ENCODE measurements at regions not wholly inside any gene's neighbourhood (a gene's known extent, or its start where the extent isn't known, plus 50 kb on each side); places are given as distances from the start of the nearest gene placed in this dataset.
"Not testable (repeated sequence)": the region's sequence is repeated elsewhere in the genome, so short reads cannot be mapped to it uniquely, and the experiment has no call there.

DNA sequence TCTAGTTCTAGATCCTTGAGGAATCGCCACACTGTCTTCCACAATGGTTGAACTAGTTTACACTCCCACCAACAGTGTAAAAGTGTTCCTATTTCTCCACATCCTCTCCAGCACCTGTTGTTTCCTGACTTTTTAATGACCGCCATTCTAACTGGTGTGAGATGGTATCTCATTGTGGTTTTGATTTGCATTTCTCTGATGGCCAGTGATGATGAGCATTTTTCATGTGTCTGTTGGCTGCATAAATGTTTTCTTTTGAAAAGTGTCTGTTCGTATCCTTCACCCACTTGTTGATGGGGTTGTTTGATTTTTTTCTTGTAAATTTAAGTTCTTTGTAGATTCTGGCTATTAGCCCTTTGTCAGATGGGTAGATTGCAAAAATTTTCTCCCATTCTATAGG, 79.2 kb downstream of the SLC41A2 start:
- DNase-seq (ENCODE audit: low spot score): not testable (repeated sequence)

DNA sequence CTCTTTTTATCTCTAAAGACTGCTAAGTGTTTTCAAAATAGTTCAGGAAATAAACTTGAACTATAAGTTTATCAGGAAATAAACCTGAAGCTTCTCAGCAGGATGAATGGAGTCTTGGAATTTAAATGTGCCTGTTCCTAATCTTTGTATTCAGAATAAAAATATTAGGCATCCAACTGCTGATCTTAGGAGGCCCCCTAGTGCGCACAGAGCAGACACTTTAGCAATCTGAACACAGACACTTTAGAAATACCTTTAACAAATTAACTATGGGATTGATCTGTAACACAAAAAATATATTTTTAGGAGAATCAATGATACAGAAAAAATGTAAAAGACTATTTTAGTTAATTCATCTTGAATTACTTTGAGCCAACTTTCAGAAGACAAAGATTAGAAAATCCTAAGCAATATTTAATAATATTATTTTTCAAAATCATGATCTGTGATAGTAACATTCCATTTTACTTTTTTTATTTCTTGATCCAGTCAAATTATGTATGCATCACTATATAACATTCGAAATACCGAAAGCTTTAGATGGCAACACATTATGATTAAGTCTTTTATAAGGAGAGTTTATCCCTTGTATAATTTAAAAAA, 80.9 kb downstream of the SLC41A2 start:
- H3K27me3 ChIP-seq (ENCODE audit: insufficient read depth): no peaks in the 10 kb centered on the region
- TF ChIP-seq STAT1 (IDR thresholded peaks at IDR 0.05; ENCODE audit: unreplicated experiment): no peak
- TF ChIP-seq, protein P1, sequence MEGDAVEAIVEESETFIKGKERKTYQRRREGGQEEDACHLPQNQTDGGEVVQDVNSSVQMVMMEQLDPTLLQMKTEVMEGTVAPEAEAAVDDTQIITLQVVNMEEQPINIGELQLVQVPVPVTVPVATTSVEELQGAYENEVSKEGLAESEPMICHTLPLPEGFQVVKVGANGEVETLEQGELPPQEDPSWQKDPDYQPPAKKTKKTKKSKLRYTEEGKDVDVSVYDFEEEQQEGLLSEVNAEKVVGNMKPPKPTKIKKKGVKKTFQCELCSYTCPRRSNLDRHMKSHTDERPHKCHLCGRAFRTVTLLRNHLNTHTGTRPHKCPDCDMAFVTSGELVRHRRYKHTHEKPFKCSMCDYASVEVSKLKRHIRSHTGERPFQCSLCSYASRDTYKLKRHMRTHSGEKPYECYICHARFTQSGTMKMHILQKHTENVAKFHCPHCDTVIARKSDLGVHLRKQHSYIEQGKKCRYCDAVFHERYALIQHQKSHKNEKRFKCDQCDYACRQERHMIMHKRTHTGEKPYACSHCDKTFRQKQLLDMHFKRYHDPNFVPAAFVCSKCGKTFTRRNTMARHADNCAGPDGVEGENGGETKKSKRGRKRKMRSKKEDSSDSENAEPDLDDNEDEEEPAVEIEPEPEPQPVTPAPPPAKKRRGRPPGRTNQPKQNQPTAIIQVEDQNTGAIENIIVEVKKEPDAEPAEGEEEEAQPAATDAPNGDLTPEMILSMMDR (conservative IDR thresholded peaks at IDR 0.05; ENCODE audit: low read depth in 2 of 2): peak; percentile 62 to 65
- H4K20me1 ChIP-seq (replicated peaks; ENCODE audit: insufficient read depth): no peaks in the 10 kb centered on the region
- Mint-ChIP-seq H3K36me3 (ENCODE audit: low read depth) (peaks cover 4% of the 10 kb centered on the region; the same call in 2 of the 3 replicates), H3K27ac (no peak overlapping the region), H3K4me1 (no peaks in the 10 kb centered on the region), H3K4me3 (no peak overlapping the region), H3K9me3 (peaks cover 21% of the 10 kb centered on the region; the same call in 2 of the 3 replicates), H3K27me3 (ENCODE audit: insufficient read depth, low read depth, poor library complexity) (peaks cover 2% of the 10 kb centered on the region)
- no peaks in the 10 kb centered on the region for H3K4me1 ChIP-seq (ENCODE audit: insufficient read depth)
- no peaks in the 10 kb centered on the region for H3K36me3 ChIP-seq (ENCODE audit: insufficient read depth)
- no peak overlapping the region for H2AFZ ChIP-seq
- H3K79me2 ChIP-seq (replicated peaks; ENCODE audit: insufficient read depth): no peaks in the 10 kb centered on the region
- ATAC-seq (no peak), DNase-seq (ENCODE audit: low spot score) (peak; percentile 16)
- no peak overlapping the region for H3K27ac ChIP-seq (ENCODE audit: low read depth)
- H3K4me2 ChIP-seq: no peak overlapping the region
- H3K4me3 ChIP-seq: no peak overlapping the region
- H3K9me2 ChIP-seq (ENCODE audit: insufficient read depth): no peaks in the 10 kb centered on the region
- no peaks in the 10 kb centered on the region for H3F3A ChIP-seq (replicated peaks; ENCODE audit: low read depth)

More for the DNA sequence above, 79.2 kb downstream of the SLC41A2 start:
- H3K27me3 Mint-ChIP-seq (ENCODE audit: insufficient read depth, low read depth, poor library complexity); H3K27ac ChIP-seq (ENCODE audit: low read depth); H3K9me2 ChIP-seq (ENCODE audit: insufficient read depth); H3K4me1 Mint-ChIP-seq; H3K4me3 ChIP-seq; H3K27me3 ChIP-seq (ENCODE audit: insufficient read depth); H3K4me2 ChIP-seq; H4K20me1 ChIP-seq (replicated peaks; ENCODE audit: insufficient read depth); H3K4me1 ChIP-seq (ENCODE audit: insufficient read depth); H3K4me3 Mint-ChIP-seq; H3K27ac Mint-ChIP-seq; ATAC-seq; H3K36me3 Mint-ChIP-seq (ENCODE audit: low read depth); H3F3A ChIP-seq (replicated peaks; ENCODE audit: low read depth); H2AFZ ChIP-seq; H3K36me3 ChIP-seq (ENCODE audit: insufficient read depth); H3K79me2 ChIP-seq (replicated peaks; ENCODE audit: insufficient read depth): not testable (repeated sequence)
- H3K9me3 Mint-ChIP-seq: peaks cover 30% of the 10 kb centered on the region; the same call in 2 of the 3 replicates

DNA sequence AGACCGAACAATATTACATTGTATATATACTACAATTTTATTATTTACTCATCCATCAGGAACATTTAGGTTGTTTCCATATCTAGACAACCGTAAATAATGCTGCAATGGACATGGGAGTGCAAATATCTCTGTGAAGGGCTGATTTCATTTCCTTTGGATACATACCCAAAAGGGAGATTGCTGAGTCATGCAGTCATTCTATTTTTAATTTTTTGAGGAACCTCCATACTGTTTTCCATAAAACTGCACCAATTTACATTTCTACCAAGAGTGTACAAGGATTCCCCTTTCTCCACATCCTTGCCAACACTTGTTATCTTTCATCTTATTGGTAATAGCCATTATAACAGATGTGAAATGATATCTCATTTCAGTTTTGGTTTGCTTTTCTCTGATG, 84.7 kb downstream of the SLC41A2 start:
- H3K9me3 Mint-ChIP-seq: peaks cover 12% of the 10 kb centered on the region; the same call in 1 of the 3 replicates
- H3K27me3 Mint-ChIP-seq (ENCODE audit: insufficient read depth, low read depth, poor library complexity): no peaks in the 10 kb centered on the region
- no peaks in the 10 kb centered on the region for H3K27me3 ChIP-seq (ENCODE audit: insufficient read depth)
- no peak overlapping the region for H2AFZ ChIP-seq
- no peaks in the 10 kb centered on the region for H3F3A ChIP-seq (replicated peaks; ENCODE audit: low read depth)
- H3K4me3 Mint-ChIP-seq: no peak overlapping the region
- DNase-seq (ENCODE audit: low spot score) (no peak), ATAC-seq (no peak)
- no peaks in the 10 kb centered on the region for H3K4me1 ChIP-seq (ENCODE audit: insufficient read depth)
- peaks cover 4% of the 10 kb centered on the region; the same call in 2 of the 3 replicates for H3K36me3 Mint-ChIP-seq (ENCODE audit: low read depth)
- no peak overlapping the region for H3K4me3 ChIP-seq
- H4K20me1 ChIP-seq (replicated peaks; ENCODE audit: insufficient read depth): no peaks in the 10 kb centered on the region
- H3K27ac ChIP-seq (ENCODE audit: low read depth): no peak overlapping the region
- H3K27ac Mint-ChIP-seq: no peak overlapping the region
- no peaks in the 10 kb centered on the region for H3K9me2 ChIP-seq (ENCODE audit: insufficient read depth)
- TF ChIP-seq STAT1 (IDR thresholded peaks at IDR 0.05; ENCODE audit: unreplicated experiment) (no peak), ZNF331 (CRISPR knock-in tag; IDR thresholded peaks at IDR 0.05; ENCODE audit: low read depth) (no peak), ZNF114 (CRISPR knock-in tag; IDR thresholded peaks at IDR 0.05) (no peak), EZH2phosphoT487 (IDR thresholded peaks at IDR 0.05; ENCODE audit: unreplicated experiment) (no peak)
- TF ChIP-seq, protein P2, sequence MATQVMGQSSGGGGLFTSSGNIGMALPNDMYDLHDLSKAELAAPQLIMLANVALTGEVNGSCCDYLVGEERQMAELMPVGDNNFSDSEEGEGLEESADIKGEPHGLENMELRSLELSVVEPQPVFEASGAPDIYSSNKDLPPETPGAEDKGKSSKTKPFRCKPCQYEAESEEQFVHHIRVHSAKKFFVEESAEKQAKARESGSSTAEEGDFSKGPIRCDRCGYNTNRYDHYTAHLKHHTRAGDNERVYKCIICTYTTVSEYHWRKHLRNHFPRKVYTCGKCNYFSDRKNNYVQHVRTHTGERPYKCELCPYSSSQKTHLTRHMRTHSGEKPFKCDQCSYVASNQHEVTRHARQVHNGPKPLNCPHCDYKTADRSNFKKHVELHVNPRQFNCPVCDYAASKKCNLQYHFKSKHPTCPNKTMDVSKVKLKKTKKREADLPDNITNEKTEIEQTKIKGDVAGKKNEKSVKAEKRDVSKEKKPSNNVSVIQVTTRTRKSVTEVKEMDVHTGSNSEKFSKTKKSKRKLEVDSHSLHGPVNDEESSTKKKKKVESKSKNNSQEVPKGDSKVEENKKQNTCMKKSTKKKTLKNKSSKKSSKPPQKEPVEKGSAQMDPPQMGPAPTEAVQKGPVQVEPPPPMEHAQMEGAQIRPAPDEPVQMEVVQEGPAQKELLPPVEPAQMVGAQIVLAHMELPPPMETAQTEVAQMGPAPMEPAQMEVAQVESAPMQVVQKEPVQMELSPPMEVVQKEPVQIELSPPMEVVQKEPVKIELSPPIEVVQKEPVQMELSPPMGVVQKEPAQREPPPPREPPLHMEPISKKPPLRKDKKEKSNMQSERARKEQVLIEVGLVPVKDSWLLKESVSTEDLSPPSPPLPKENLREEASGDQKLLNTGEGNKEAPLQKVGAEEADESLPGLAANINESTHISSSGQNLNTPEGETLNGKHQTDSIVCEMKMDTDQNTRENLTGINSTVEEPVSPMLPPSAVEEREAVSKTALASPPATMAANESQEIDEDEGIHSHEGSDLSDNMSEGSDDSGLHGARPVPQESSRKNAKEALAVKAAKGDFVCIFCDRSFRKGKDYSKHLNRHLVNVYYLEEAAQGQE (IDR thresholded peaks at IDR 0.05; ENCODE audit: unreplicated experiment): no peak
- H3K36me3 ChIP-seq (ENCODE audit: insufficient read depth): no peaks in the 10 kb centered on the region
- H3K79me2 ChIP-seq (replicated peaks; ENCODE audit: insufficient read depth): no peaks in the 10 kb centered on the region
- peaks cover 3% of the 10 kb centered on the region; the same call in 2 of the 3 replicates for H3K4me1 Mint-ChIP-seq
- H3K4me2 ChIP-seq: no peak overlapping the region

All from GM23338 (cell line).